Pancreas (tissue), 10 donors: ENCODE measurements at regions not wholly inside any gene's neighbourhood (a gene's known extent, or its start where the extent isn't known, plus 50 kb on each side); places are given as distances from the start of the nearest gene placed in this dataset.

Experiments used
- ATAC-seq, 4 donors: fragments of 200-7000 bp; cut with Tn5 transposase; one replicate each; pipeline versions ENCODE4 v1.8.0 to v1.9.1; 2020; ENCODE audit warnings: mild to moderate bottlenecking in 4 of 4, moderate library complexity in 4 of 4
- DNase-seq, 6 donors: peaks; one replicate each; pipeline ENCODE4 v3.0.0-alpha.2; 2020
- FAIRE-seq: peaks from 2 replicates; lab custom pipeline; 2012; peaks lifted over from hg19 to GRCh38; lab: Jason Lieb, UNC
- H3K27ac ChIP-seq, 4 donors: fragments of 200-600 bp; sonication (generic); 1 replicate in 3 of 4; 2 replicates in 1 of 4; pipeline versions ENCODE4 v1.5.0 to v1.8.0; 2020
- H3K27me3 ChIP-seq, 4 donors: fragments of 200-600 bp; one replicate each; pipeline ENCODE4 v1.8.0; 2021
- H3K36me3 ChIP-seq, 3 donors: fragments of 200-600 bp; sonication (generic) in 1 of 3; one replicate each; pipeline versions ENCODE4 v1.5.0 to v1.8.0; 2020 to 2021
- H3K4me1 ChIP-seq, 3 donors: fragments of 200-600 bp; one replicate each; pipeline ENCODE4 v1.8.0; 2021
- H3K4me3 ChIP-seq, 4 donors: fragments of 200-600 bp; sonication (generic) in 2 of 4; one replicate each; pipeline versions ENCODE4 v1.5.0 to v1.8.0; 2020 to 2021
- H3K9me3 ChIP-seq, 4 donors: fragments of 200-600 bp; one replicate each; pipeline ENCODE4 v1.8.0; 2021
- CTCF ChIP-seq, 4 donors: fragments of 200-600 bp; sonication (generic) in 3 of 4; IDR thresholded peaks; one replicate each; pipeline versions ENCODE4 v1.5.0 to v1.8.0; 2021; ENCODE audit warnings: antibody characterized with exemption in 4 of 4
- WGBS, 2 donors: extraction: QIAGEN DNeasy Blood & Tissue Kit; methylation state at CpG; one replicate each; pipeline ENCODE4 v1.1.7; 2013; 5-methylcytosine and 5-hydroxymethylcytosine counted together
- intact Hi-C, 3 donors: fragments of 100-400 bp; cut with DNase I; formaldehyde crosslinking; loops; one replicate each; pipeline versions ENCODE4 v1.11.1 to v1.14.2; 2022
- donor health status: healthy with polysubstance abuse.
- donor health status: DM: no; HTN: no; CAD: no; lungs with moderate emphysema.
- donor health status: DM: no; HTN: no; CAD: no.
- donor health status: control.
- donor health status: control.
- donor health status: Bipolar disorder and iron deficiency.
- donor health status: DM: yes; HTN: yes; CAD: no.
- donor health status: DM: no; HTN: no; CAD: no.
- donor health status: DM: no; HTN: no; CAD: no.
- donor health status: DM: yes; HTN: yes; CAD: no.

GRCh38 chr2:187055463-187055862 lies 206.5 kb upstream of the ZSWIM2 start:
- intact Hi-C loops, result no loop called here
- Histone ChIP-seq H3K4me1 (no peaks in the 10 kb centered on the region), H3K36me3 (no peaks in the 10 kb centered on the region), H3K27me3 (no peaks in the 10 kb centered on the region), H3K27ac (no peak overlapping the region), H3K4me3 (no peak overlapping the region), H3K9me3 (no peaks in the 10 kb centered on the region)
- FAIRE-seq (no peak), ATAC-seq (peak in 1 of 4 donors; percentile 32), DNase-seq (no peak)
- WGBS, 2 donors, result 44 to 65% methylated on average over 1 of the region's 1 CpG
- TF ChIP-seq CTCF (IDR thresholded peaks at IDR 0.05), result no peak

GRCh38 chr2:187054501-187055319 lies 205.7 kb upstream of the ZSWIM2 start:
- FAIRE-seq (no peak), ATAC-seq (no peak), DNase-seq (peak in 1 of 6 donors; percentile 10)
- Histone ChIP-seq H3K4me1 (no peaks in the 10 kb centered on the region), H3K36me3 (no peaks in the 10 kb centered on the region), H3K9me3 (no peaks in the 10 kb centered on the region), H3K4me3 (no peak overlapping the region), H3K27ac (no peak overlapping the region), H3K27me3 (no peaks in the 10 kb centered on the region)
- whole genome bisulfite sequencing, 2 donors, result 55 to 72% methylated on average over 5 of the region's 5 CpGs
- TF ChIP-seq CTCF (IDR thresholded peaks at IDR 0.05), result no peak
- intact Hi-C loops, result no loop called here

GRCh38 chr2:187051350-187051749 lies 202.4 kb upstream of the ZSWIM2 start:
- FAIRE-seq, result no peak
- DNase-seq, result no peak
- no peak overlapping the region for H3K4me3 ChIP-seq

GRCh38 chr2:187050409-187050998 lies 201.5 kb upstream of the ZSWIM2 start:
- no peak for ATAC-seq
- WGBS, 2 donors, result 69 to 85% methylated on average over 4 of the region's 4 CpGs
- Histone ChIP-seq H3K27ac (no peak overlapping the region), H3K36me3 (no peaks in the 10 kb centered on the region), H3K4me1 (no peaks in the 10 kb centered on the region), H3K4me3 (no peak overlapping the region), H3K9me3 (no peaks in the 10 kb centered on the region), H3K27me3 (no peaks in the 10 kb centered on the region)
- intact Hi-C loops, result no loop called here
- no peak for FAIRE-seq
- DNase-seq, result no peak
- TF ChIP-seq CTCF (IDR thresholded peaks at IDR 0.05), result no peak

More at GRCh38 chr2:187051350-187051749, 202.4 kb upstream of the ZSWIM2 start:
- no peak for ATAC-seq
- no peak for TF ChIP-seq CTCF (IDR thresholded peaks at IDR 0.05)
- Histone ChIP-seq H3K27me3 (no peaks in the 10 kb centered on the region), H3K36me3 (no peaks in the 10 kb centered on the region), H3K4me1 (no peaks in the 10 kb centered on the region), H3K27ac (no peak overlapping the region), H3K9me3 (no peaks in the 10 kb centered on the region)
- 21 to 34% methylated on average over 1 of the region's 1 CpG for WGBS, 2 donors
- intact Hi-C loops, result no loop called here

- H3K4me1 ChIP-seq, result no peaks in the 10 kb centered on the region
- no peak overlapping the region for H3K4me3 ChIP-seq
- H3K27me3 ChIP-seq, result no peaks in the 10 kb centered on the region
- ATAC-seq, result no peak
- intact Hi-C loops, result no loop called here
- no peaks in the 10 kb centered on the region for H3K9me3 ChIP-seq
- TF ChIP-seq CTCF (IDR thresholded peaks at IDR 0.05), result no peak
- no peak for DNase-seq
- no peaks in the 10 kb centered on the region for H3K36me3 ChIP-seq
- no peak overlapping the region for H3K27ac ChIP-seq
- FAIRE-seq, result no peak
Observed at GRCh38 chr2:187037310-187037709, 188.3 kb upstream of the ZSWIM2 start.
